WI38 (cell line): ENCODE measurements at regions not wholly inside any gene's neighbourhood (a gene's known extent, or its start where the extent isn't known, plus 50 kb on each side); places are given as distances from the start of the nearest gene placed in this dataset.

Experiments
- H3K4me3 ChIP-seq: 2 replicates; pipeline ENCODE4 v1.5.1; 2011; ENCODE audit warnings: low read depth, mild to moderate bottlenecking, control low read depth, low read length
- CTCF ChIP-seq: IDR thresholded peaks from 2 replicates; pipeline ENCODE4 v1.5.1; 2012; ENCODE audit warnings: low read depth, mild to moderate bottlenecking, control low read depth, low read length

GRCh38 chr10:36236341-36236740 lies 594.2 kb upstream of the FZD8 start:
- TF ChIP-seq CTCF: no peak
- no peak overlapping the region for H3K4me3 ChIP-seq

DNA sequence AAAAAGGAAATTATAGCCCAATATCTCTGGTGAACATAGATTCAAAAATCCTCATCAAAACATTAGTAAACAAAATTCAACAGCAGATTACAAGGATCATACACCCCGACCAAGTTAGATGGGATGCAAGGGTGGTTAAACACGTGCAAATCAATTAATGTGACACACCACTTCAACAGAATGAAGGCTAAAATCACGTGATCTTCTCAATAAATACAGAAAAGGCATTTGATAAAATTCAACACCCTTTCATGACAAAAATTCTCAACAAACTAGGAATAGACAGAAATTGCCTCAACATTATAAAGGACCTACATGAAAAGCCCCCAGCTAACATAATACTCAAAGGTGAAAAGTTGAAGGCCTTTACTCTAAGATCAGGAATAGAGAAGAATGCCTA lies 590.8 kb upstream of the FZD8 start:
- no peak for TF ChIP-seq CTCF

DNA sequence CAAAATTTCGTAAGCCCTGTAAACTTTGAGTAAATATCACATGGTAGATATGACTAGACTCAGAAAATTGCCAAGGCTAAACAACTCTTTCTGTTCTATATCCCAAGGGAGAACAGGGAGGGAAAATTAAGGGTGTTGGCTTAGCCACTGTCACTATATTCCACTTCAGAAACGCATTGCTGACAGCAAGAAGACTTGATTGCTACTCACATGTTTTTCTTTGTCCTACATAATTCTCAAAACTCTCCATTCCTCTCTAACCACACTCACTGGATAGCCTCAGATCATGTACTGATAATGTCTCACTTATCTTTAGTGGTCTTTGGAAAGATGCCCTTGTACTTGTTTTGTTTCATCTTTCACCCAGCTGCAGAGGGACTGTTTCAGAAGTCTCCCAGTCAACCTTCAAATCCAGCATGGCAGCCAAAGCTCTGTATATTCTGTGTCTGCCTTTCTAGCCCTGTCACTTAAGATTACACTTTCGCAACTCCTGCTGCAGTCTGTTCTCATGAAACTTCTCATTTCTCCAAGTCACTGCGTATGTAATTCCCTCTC lies 582.4 kb upstream of the FZD8 start:
- no peak for TF ChIP-seq CTCF
- no peak overlapping the region for H3K4me3 ChIP-seq

More for the DNA sequence above, 590.8 kb upstream of the FZD8 start:
- H3K4me3 ChIP-seq: no peak overlapping the region

- TF ChIP-seq CTCF: no peak
- no peak overlapping the region for H3K4me3 ChIP-seq
These were observed 579.0 kb upstream of the FZD8 start for GRCh38 chr10:36221101-36221500.

DNA sequence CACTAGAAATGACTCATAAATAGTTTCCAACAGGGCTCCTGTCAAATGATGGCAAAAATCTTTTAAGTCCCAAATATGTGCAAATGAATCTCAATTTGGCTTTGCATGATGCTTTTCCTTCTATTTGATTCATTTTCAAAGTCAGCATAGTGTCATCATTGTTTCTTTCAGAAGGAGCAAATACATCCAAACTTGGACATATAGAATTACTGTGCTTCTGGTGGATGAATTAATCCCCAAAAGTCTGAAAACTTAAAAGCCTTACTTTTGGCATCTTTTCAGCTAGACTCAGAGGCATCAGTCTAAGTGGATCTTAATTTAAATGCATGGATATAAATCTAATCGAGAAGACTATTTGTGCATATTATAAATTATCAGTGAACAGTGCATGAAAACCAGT lies 578.1 kb upstream of the FZD8 start:
- TF ChIP-seq CTCF: no peak

GRCh38 chr10:36211856-36212255 lies 569.8 kb upstream of the FZD8 start:
- no peak for TF ChIP-seq CTCF
- H3K4me3 ChIP-seq: no peak overlapping the region

More for the DNA sequence above, 578.1 kb upstream of the FZD8 start:
- H3K4me3 ChIP-seq: no peak overlapping the region

DNA sequence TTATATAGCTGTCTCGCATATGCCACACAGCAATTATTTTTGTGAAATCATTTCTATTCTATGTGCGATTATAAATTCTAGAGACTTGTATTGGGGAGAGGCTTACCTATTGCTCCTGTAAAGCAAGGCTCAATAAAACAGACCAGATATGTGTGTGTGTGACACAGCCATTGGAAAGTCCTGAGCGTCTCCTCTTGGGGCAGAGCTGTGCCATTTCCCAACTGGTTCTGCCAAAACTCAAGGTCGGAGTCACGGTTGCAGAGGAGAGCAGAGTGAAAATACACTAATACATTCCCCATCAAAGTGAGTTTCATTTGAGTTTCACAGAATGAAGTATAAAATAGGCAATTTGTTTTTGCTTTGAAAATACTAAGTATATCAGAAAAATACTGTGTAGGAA lies 567.4 kb upstream of the FZD8 start:
- no peak overlapping the region for H3K4me3 ChIP-seq
- no peak for TF ChIP-seq CTCF
